ENCODE measurements at regions not wholly inside any gene's neighbourhood (a gene's known extent, or its start where the extent isn't known, plus 50 kb on each side); places are given as distances from the start of the nearest gene placed in this dataset.

DNA sequence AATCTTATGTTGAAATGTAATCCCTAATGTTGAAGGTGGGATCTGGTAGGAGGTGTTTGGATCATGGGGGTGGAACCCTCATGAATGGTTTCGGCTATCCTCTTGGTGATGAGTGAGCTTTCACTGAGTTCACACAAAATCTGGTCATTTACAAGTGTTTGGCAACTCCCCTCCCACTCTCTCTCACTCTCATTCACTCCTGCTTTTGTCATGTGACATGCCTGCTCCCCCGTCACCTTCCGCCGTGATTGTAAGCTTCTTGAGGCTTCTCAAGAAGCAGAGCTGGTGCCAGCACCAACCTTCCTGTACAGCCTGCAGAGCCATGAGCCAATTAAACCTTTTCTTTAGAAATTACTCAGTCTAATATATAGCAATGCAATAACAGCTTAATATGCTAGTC is 245.4 kb downstream of the BMP4 start:
- H3K4me1 ChIP-seq (ENCODE audit: control insufficient read depth, insufficient read depth, low read length), result no peaks in the 10 kb centered on the region

GRCh38 chr14:53710615-53711014 is 246.0 kb downstream of the BMP4 start:
- no peak for TF ChIP-seq CTCF (conservative IDR thresholded peaks at IDR 0.05)
- Mint-ChIP-seq H3K27ac (no peak overlapping the region), H3K27me3 (ENCODE audit: insufficient read depth) (no peaks in the 10 kb centered on the region), H3K36me3 (ENCODE audit: low read depth) (no peaks in the 10 kb centered on the region), H3K9me3 (peaks cover 3% of the 10 kb centered on the region), H3K4me3 (no peak overlapping the region), H3K4me1 (peaks cover 13% of the 10 kb centered on the region)
- Histone ChIP-seq H3K27me3 (ENCODE audit: control insufficient read depth, insufficient read depth, low read length, poor library complexity, severe bottlenecking) (no peaks in the 10 kb centered on the region), H3K4me3 (ENCODE audit: low read length) (no peak overlapping the region), H3K4me1 (ENCODE audit: control insufficient read depth, insufficient read depth, low read length) (peaks cover 4% of the 10 kb centered on the region), H3K27ac (ENCODE audit: low read depth, low read length) (no peak overlapping the region), H3K36me3 (ENCODE audit: control insufficient read depth, insufficient read depth, low read length) (no peaks in the 10 kb centered on the region), H3K9me3 (ENCODE audit: control insufficient read depth, low read length) (peaks cover 3% of the 10 kb centered on the region), H3K9ac (ENCODE audit: extremely low read depth, low read length, poor library complexity, severe bottlenecking) (no peak overlapping the region)
- no peak for DNase-seq
- 93 to 94% methylated on average over 4 of the region's 4 CpGs for WGBS, 2 experiments (ENCODE audit: insufficient coverage in 1 of 2, insufficient read length in 1 of 2)

More for the DNA sequence above, 245.4 kb downstream of the BMP4 start:
- H3K27me3 Mint-ChIP-seq (ENCODE audit: insufficient read depth), result no peaks in the 10 kb centered on the region
- no peak overlapping the region for H3K4me3 ChIP-seq (ENCODE audit: low read length)
- H3K4me3 Mint-ChIP-seq, result no peak overlapping the region
- peaks cover 9% of the 10 kb centered on the region for H3K4me1 Mint-ChIP-seq
- no peaks in the 10 kb centered on the region for H3K36me3 Mint-ChIP-seq (ENCODE audit: low read depth)
- no peak for TF ChIP-seq CTCF (conservative IDR thresholded peaks at IDR 0.05)
- H3K27ac Mint-ChIP-seq, result no peak overlapping the region
- no peak overlapping the region for H3K9ac ChIP-seq (ENCODE audit: extremely low read depth, low read length, poor library complexity, severe bottlenecking)
- peak; percentile 59 for DNase-seq
- no peak overlapping the region for H3K27ac ChIP-seq (ENCODE audit: low read depth, low read length)
- H3K9me3 Mint-ChIP-seq, result peaks cover 3% of the 10 kb centered on the region
- 83 to 92% methylated on average over 2 to 4 of the region's 4 CpGs for WGBS, 2 experiments (ENCODE audit: insufficient coverage in 1 of 2, insufficient read length in 1 of 2)
- no peaks in the 10 kb centered on the region for H3K27me3 ChIP-seq (ENCODE audit: control insufficient read depth, insufficient read depth, low read length, poor library complexity, severe bottlenecking)
- peaks cover 3% of the 10 kb centered on the region for H3K9me3 ChIP-seq (ENCODE audit: control insufficient read depth, low read length)
- no peaks in the 10 kb centered on the region for H3K36me3 ChIP-seq (ENCODE audit: control insufficient read depth, insufficient read depth, low read length)

- Mint-ChIP-seq H3K9me3 (peaks cover 3% of the 10 kb centered on the region), H3K4me1 (peaks cover 15% of the 10 kb centered on the region), H3K4me3 (no peak overlapping the region), H3K27me3 (ENCODE audit: insufficient read depth) (no peaks in the 10 kb centered on the region), H3K27ac (no peak overlapping the region), H3K36me3 (ENCODE audit: low read depth) (no peaks in the 10 kb centered on the region)
- Histone ChIP-seq H3K9ac (ENCODE audit: extremely low read depth, low read length, poor library complexity, severe bottlenecking) (no peak overlapping the region), H3K27me3 (ENCODE audit: control insufficient read depth, insufficient read depth, low read length, poor library complexity, severe bottlenecking) (no peaks in the 10 kb centered on the region), H3K36me3 (ENCODE audit: control insufficient read depth, insufficient read depth, low read length) (no peaks in the 10 kb centered on the region), H3K27ac (ENCODE audit: low read depth, low read length) (no peak overlapping the region), H3K4me1 (ENCODE audit: control insufficient read depth, insufficient read depth, low read length) (peaks cover 5% of the 10 kb centered on the region), H3K4me3 (ENCODE audit: low read length) (no peak overlapping the region), H3K9me3 (ENCODE audit: control insufficient read depth, low read length) (peaks cover 3% of the 10 kb centered on the region)
- no peak for TF ChIP-seq CTCF (conservative IDR thresholded peaks at IDR 0.05)
- WGBS, 2 experiments (ENCODE audit: insufficient coverage in 1 of 2, insufficient read length in 1 of 2), result 100% methylated on average over 3 of the region's 3 CpGs; no CpG with 5 or more reads in 1 of the 2 experiments
- no peak for DNase-seq
Measured at GRCh38 chr14:53709381-53709780, 247.2 kb downstream of the BMP4 start.
